ENCODE measurements at regions not wholly inside any gene's neighbourhood (a gene's known extent, or its start where the extent isn't known, plus 50 kb on each side); places are given as distances from the start of the nearest gene placed in this dataset.

DNA sequence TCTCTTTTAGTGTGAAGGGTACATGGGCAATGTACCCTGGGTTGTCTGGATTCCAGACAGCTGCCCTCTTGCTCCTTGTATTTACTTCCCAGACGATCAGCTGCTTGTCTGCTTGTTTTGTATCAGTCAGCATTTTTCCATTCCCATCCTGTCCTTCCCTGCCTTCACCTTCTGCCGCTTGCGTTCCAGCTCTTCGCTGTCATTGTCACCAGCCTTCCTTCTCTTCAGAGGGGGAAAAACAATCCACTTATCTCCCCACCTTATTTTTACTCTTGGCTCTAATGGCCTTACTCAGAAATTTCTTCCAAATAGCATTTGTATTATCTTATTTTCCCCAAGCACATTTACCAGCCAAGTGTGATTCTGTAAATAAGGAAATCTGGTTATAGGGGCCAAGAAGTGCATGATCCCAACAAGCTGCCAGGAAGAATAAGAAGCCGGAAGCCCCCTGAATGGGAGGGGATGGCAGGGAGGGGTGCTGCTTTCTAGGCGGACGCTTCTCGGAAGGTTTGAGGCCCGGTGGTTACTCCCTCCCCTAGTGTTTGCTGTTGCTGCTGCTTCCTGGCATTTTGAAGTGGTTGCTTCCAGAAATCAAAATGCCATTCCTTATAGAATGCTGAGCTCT lies 497.6 kb downstream of the NTRK3 start:
- BruUV-seq (replicated peaks), result no TSS peak
- H3K4me3 ChIP-seq, result no peak overlapping the region
- H3K36me3 ChIP-seq (ENCODE audit: low read depth), result no peaks in the 10 kb centered on the region
- no peak for DNase-seq
- no peaks in the 10 kb centered on the region for H3K4me1 ChIP-seq (replicated peaks; ENCODE audit: insufficient read depth)
- no peak overlapping the region for H3K4me2 ChIP-seq
- CTCF ChIA-PET, result no interaction called here
- H3K9me3 ChIP-seq (ENCODE audit: insufficient read depth, low read depth), result no peaks in the 10 kb centered on the region
- no peaks in the 10 kb centered on the region for H3K79me2 ChIP-seq (ENCODE audit: low read depth)
- no peaks in the 10 kb centered on the region for H3F3A ChIP-seq (ENCODE audit: insufficient read depth, low read depth)
- TF ChIP-seq EZH2 (IDR thresholded peaks at IDR 0.05; ENCODE audit: low read depth) (no peak), CTCF (conservative IDR thresholded peaks at IDR 0.05) (no peak)
- no peaks in the 10 kb centered on the region for H3K27me3 ChIP-seq (ENCODE audit: insufficient read depth, low read depth)
- H3K27ac ChIP-seq, result no peak overlapping the region
- no peaks in the 10 kb centered on the region for H4K20me1 ChIP-seq (ENCODE audit: insufficient read depth)
- POLR2A ChIA-PET (ENCODE audit: unreplicated experiment), result no interaction called here
- intact Hi-C loops (cut with micrococcal nuclease; ENCODE audit: unreplicated experiment), result no loop called here
- H2AFZ ChIP-seq, result no peak overlapping the region
- H3K9me2 ChIP-seq (ENCODE audit: insufficient read depth), result no peaks in the 10 kb centered on the region

- Histone ChIP-seq H3K4me1 (replicated peaks; ENCODE audit: insufficient read depth) (peaks cover 12% of the 10 kb centered on the region), H3K79me2 (ENCODE audit: low read depth) (no peaks in the 10 kb centered on the region), H3K27ac (no peak overlapping the region), H2AFZ (no peak overlapping the region), H3K9me3 (ENCODE audit: insufficient read depth, low read depth) (no peaks in the 10 kb centered on the region), H3K36me3 (ENCODE audit: low read depth) (no peaks in the 10 kb centered on the region), H3K4me2 (no peak overlapping the region), H4K20me1 (ENCODE audit: insufficient read depth) (no peaks in the 10 kb centered on the region), H3K27me3 (ENCODE audit: insufficient read depth, low read depth) (no peaks in the 10 kb centered on the region), H3F3A (ENCODE audit: insufficient read depth, low read depth) (no peaks in the 10 kb centered on the region), H3K9me2 (ENCODE audit: insufficient read depth) (no peaks in the 10 kb centered on the region), H3K4me3 (no peak overlapping the region)
- TF ChIP-seq EZH2 (IDR thresholded peaks at IDR 0.05; ENCODE audit: low read depth) (no peak), CTCF (conservative IDR thresholded peaks at IDR 0.05) (no peak)
- intact Hi-C loops (cut with micrococcal nuclease; ENCODE audit: unreplicated experiment), result no loop called here
- no peak for DNase-seq
- ChIA-PET CTCF (no interaction called here), POLR2A (ENCODE audit: unreplicated experiment) (no interaction called here)
- BruUV-seq (replicated peaks), result no TSS peak
Observed at GRCh38 chr15:87757084-87757483, 499.5 kb downstream of the NTRK3 start.

GRCh38 chr15:87756072-87756471 lies 500.5 kb downstream of the NTRK3 start:
- no peaks in the 10 kb centered on the region for H3F3A ChIP-seq (ENCODE audit: insufficient read depth, low read depth)
- no peaks in the 10 kb centered on the region for H3K9me2 ChIP-seq (ENCODE audit: insufficient read depth)
- POLR2A ChIA-PET (ENCODE audit: unreplicated experiment), result no interaction called here
- H4K20me1 ChIP-seq (ENCODE audit: insufficient read depth), result no peaks in the 10 kb centered on the region
- no peak overlapping the region for H3K4me3 ChIP-seq
- H3K9me3 ChIP-seq (ENCODE audit: insufficient read depth, low read depth), result no peaks in the 10 kb centered on the region
- intact Hi-C loops (cut with micrococcal nuclease; ENCODE audit: unreplicated experiment), result no loop called here
- TF ChIP-seq CTCF (conservative IDR thresholded peaks at IDR 0.05), result no peak
- no peak for TF ChIP-seq EZH2 (IDR thresholded peaks at IDR 0.05; ENCODE audit: low read depth)
- H3K79me2 ChIP-seq (ENCODE audit: low read depth), result no peaks in the 10 kb centered on the region
- BruUV-seq (replicated peaks), result no TSS peak
- no peak for DNase-seq
- H3K36me3 ChIP-seq (ENCODE audit: low read depth), result no peaks in the 10 kb centered on the region
- H3K4me1 ChIP-seq (replicated peaks; ENCODE audit: insufficient read depth), result peaks cover 12% of the 10 kb centered on the region
- no peak overlapping the region for H2AFZ ChIP-seq
- no peak overlapping the region for H3K27ac ChIP-seq
- CTCF ChIA-PET, result no interaction called here
- no peaks in the 10 kb centered on the region for H3K27me3 ChIP-seq (ENCODE audit: insufficient read depth, low read depth)
- H3K4me2 ChIP-seq, result no peak overlapping the region

All from PC-9 (cell line).